Heart left ventricle (tissue), 13 donors: ENCODE measurements at regions not wholly inside any gene's neighbourhood (a gene's known extent, or its start where the extent isn't known, plus 50 kb on each side); places are given as distances from the start of the nearest gene placed in this dataset.

Source experiments
- POLR2A ChIP-seq, 2 donors: fragments of 450-650 bp; IDR thresholded peaks; one replicate each; pipeline ENCODE4 v1.6.1; 2017; ENCODE audit warnings: antibody characterized with exemption in 2 of 2, mild to moderate bottlenecking in 2 of 2, moderate library complexity in 2 of 2
- TF ChIP-seq, protein P1 (sequence below), 12 donors: fragments of 200-600 bp; sonication (generic) in 4 of 12; IDR thresholded peaks; one replicate each; pipeline versions ENCODE4 v1.5.0 to v1.8.0; 2018 to 2022; ENCODE audit warnings: antibody characterized with exemption in 12 of 12, mild to moderate bottlenecking in 5 of 12
- donor health status: ischemic (EF 13 %, LVEDD 7.1; RV severe dilation, severe dysfunction).
- donor health status: DM: no; HTN: yes; CAD: no.
- donor health status: DM: no; HTN: no; CAD: no.
- donor health status: ischemic (EF 25% LVEDD 6.9; RV normal size, moderate dysfunction).
- donor health status: ischemic (EF 25% LVEDD 5.7; RV mildly dilated, moderate dysfunction).
- donor health status: ischemic (EF 35%, LVEDD 5.7; RV mildly dilated, moderate dysfunction).
- donor health status: nonischemic (EF 11% LVEDD 7.7; RV severe dilation, severe dysfunction).
- donor health status: DM: yes; HTN: yes; CAD: no.
- donor health status: PGD.
- donor health status: ischemic (EF 29% LVEDD 5.4; RV normal size, mild dysfunction).
- donor health status: nonischemic (EF 23%, LVEDD 6.1; RV moderate dilation, normal function).

DNA sequence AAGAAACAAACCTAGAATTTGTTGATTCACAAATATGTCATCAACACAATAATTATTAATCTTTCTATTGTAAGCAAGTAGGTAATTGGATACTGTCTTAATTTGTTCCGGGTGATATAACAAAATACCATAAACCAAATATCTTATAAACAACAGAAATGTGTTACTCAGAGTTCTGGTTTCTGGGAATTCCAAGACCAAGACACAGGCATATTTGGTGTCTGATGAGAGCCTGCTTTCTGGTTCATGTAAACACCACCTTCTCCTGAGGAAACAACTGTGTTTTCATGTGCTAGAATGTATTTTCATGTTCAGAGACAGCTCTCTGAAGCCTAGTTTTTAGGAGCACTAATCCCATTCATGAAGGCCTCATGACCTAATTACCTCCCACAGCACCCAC lies 1819.5 kb downstream of the SLITRK5 start:
- TF ChIP-seq, protein P1, sequence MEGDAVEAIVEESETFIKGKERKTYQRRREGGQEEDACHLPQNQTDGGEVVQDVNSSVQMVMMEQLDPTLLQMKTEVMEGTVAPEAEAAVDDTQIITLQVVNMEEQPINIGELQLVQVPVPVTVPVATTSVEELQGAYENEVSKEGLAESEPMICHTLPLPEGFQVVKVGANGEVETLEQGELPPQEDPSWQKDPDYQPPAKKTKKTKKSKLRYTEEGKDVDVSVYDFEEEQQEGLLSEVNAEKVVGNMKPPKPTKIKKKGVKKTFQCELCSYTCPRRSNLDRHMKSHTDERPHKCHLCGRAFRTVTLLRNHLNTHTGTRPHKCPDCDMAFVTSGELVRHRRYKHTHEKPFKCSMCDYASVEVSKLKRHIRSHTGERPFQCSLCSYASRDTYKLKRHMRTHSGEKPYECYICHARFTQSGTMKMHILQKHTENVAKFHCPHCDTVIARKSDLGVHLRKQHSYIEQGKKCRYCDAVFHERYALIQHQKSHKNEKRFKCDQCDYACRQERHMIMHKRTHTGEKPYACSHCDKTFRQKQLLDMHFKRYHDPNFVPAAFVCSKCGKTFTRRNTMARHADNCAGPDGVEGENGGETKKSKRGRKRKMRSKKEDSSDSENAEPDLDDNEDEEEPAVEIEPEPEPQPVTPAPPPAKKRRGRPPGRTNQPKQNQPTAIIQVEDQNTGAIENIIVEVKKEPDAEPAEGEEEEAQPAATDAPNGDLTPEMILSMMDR (IDR thresholded peaks at IDR 0.05): no peak
- TF ChIP-seq POLR2A (IDR thresholded peaks at IDR 0.05): no peak
